Neuronal stem cell (in vitro differentiated cells): ENCODE measurements at regions not wholly inside any gene's neighbourhood (a gene's known extent, or its start where the extent isn't known, plus 50 kb on each side); places are given as distances from the start of the nearest gene placed in this dataset.

Source experiments
- DNase-seq: peaks from one replicate; pipeline ENCODE4 v3.0.0-alpha.2; 2013; ENCODE audit warnings: low spot score
- H2AFZ ChIP-seq: one replicate; pipeline ENCODE4 v1.6.1; 2013; ENCODE audit warnings: mild to moderate bottlenecking, low read length, inconsistent platforms
- H2AK5ac ChIP-seq: 2 replicates; pipeline ENCODE4 v1.6.1; 2013; ENCODE audit warnings: low read depth, mild to moderate bottlenecking, inconsistent platforms, low read length, moderate library complexity, mixed read lengths
- H2BK120ac ChIP-seq: 2 replicates; pipeline ENCODE4 v1.6.1; 2013; ENCODE audit warnings: low read depth, mild to moderate bottlenecking, inconsistent platforms, low read length, moderate library complexity, mixed read lengths
- H2BK12ac ChIP-seq: one replicate; pipeline ENCODE4 v1.6.1; 2013; ENCODE audit warnings: low read length, inconsistent platforms
- H2BK15ac ChIP-seq: 2 replicates; pipeline ENCODE4 v1.6.1; 2013; ENCODE audit warnings: mild to moderate bottlenecking, low read length, inconsistent platforms, mixed read lengths
- H2BK5ac ChIP-seq: one replicate; pipeline ENCODE4 v1.6.1; 2013; ENCODE audit warnings: inconsistent platforms, mild to moderate bottlenecking, low read length, moderate library complexity
- H3K14ac ChIP-seq: one replicate; pipeline ENCODE4 v1.6.1; 2013; ENCODE audit warnings: low read length, inconsistent platforms
- H3K18ac ChIP-seq: 2 replicates; pipeline ENCODE4 v1.6.1; 2013; ENCODE audit warnings: low read length, inconsistent platforms
- H3K23ac ChIP-seq: 2 replicates; pipeline ENCODE4 v1.6.1; 2013; ENCODE audit warnings: low read depth, mild to moderate bottlenecking, mixed read lengths, low read length, inconsistent platforms; ENCODE audit not compliant: poor library complexity
- H3K27ac ChIP-seq: replicated peaks from 3 replicates; pipeline ENCODE4 v1.5.1; 2013; ENCODE audit warnings: low read length, inconsistent platforms
- H3K27me3 ChIP-seq, 3 experiments: 2 replicates each; pipeline ENCODE4 v1.6.1; 2013; ENCODE audit warnings: low read length in 3 of 3, mild to moderate bottlenecking in 2 of 3, inconsistent platforms in 1 of 3, low read depth in 1 of 3, mixed read lengths in 1 of 3, moderate library complexity in 1 of 3; ENCODE audit not compliant: control insufficient read depth in 3 of 3, insufficient read depth in 3 of 3
- H3K36me3 ChIP-seq, 2 donors: replicated peaks in 1 of 2; 2 replicates each; pipeline ENCODE4 v1.6.1; 2013; ENCODE audit warnings: low read length in 2 of 2; ENCODE audit not compliant: control insufficient read depth in 2 of 2, insufficient read depth in 2 of 2
- H3K4ac ChIP-seq: 2 replicates; pipeline ENCODE4 v1.6.1; 2013; ENCODE audit warnings: inconsistent platforms, mild to moderate bottlenecking, low read length, moderate library complexity
- H3K4me1 ChIP-seq, 2 donors: 1 replicate in 1 of 2; 2 replicates in 1 of 2; pipeline ENCODE4 v1.6.1; 2013; ENCODE audit warnings: low read length in 2 of 2, low read depth in 1 of 2; ENCODE audit not compliant: control insufficient read depth in 2 of 2, insufficient read depth in 1 of 2
- H3K4me2 ChIP-seq: one replicate; pipeline ENCODE4 v1.6.1; 2013; ENCODE audit warnings: mild to moderate bottlenecking, low read length, inconsistent platforms; ENCODE audit not compliant: insufficient read depth, poor library complexity, severe bottlenecking
- H3K4me3 ChIP-seq, 2 donors: 2 replicates each; pipeline ENCODE4 v1.5.1; 2013; ENCODE audit warnings: low read length in 2 of 2, mild to moderate bottlenecking in 2 of 2, inconsistent platforms in 1 of 2, moderate library complexity in 1 of 2
- H3K79me1 ChIP-seq: one replicate; pipeline ENCODE4 v1.6.1; 2013; ENCODE audit warnings: low read depth, mild to moderate bottlenecking, inconsistent platforms, low read length, moderate library complexity
- H3K9ac ChIP-seq: one replicate; pipeline ENCODE4 v1.6.1; 2013; ENCODE audit warnings: mild to moderate bottlenecking, low read depth, low read length, inconsistent platforms; ENCODE audit not compliant: poor library complexity
- H3K9me3 ChIP-seq, 2 donors: replicated peaks in 1 of 2; 2 replicates each; pipeline versions ENCODE3 to v1.6.1; 2013; ENCODE audit warnings: low read length in 2 of 2, mild to moderate bottlenecking in 2 of 2, inconsistent platforms in 1 of 2, low read depth in 1 of 2, mixed read lengths in 1 of 2, moderate library complexity in 1 of 2; ENCODE audit not compliant: control insufficient read depth in 2 of 2, insufficient read depth in 1 of 2
- H4K8ac ChIP-seq: one replicate; pipeline ENCODE4 v1.6.1; 2013; ENCODE audit warnings: low read depth, mild to moderate bottlenecking, inconsistent platforms, low read length, moderate library complexity
- H4K91ac ChIP-seq: one replicate; pipeline ENCODE4 v1.6.1; 2013; ENCODE audit warnings: low read length, low read depth, mild to moderate bottlenecking, inconsistent platforms; ENCODE audit not compliant: poor library complexity
- WGBS, 2 donors: extraction: QIAGEN DNeasy Blood & Tissue Kit; methylation state at CpG; one replicate each; pipeline ENCODE4 v1.1.7; 2013; ENCODE audit warnings: missing lambda C conversion rate in 2 of 2, mixed read lengths in 1 of 2; ENCODE audit not compliant: insufficient read length in 2 of 2, insufficient replicate concordance in 1 of 2; ENCODE audit errors: extremely low coverage in 2 of 2; 5-methylcytosine and 5-hydroxymethylcytosine counted together

DNA sequence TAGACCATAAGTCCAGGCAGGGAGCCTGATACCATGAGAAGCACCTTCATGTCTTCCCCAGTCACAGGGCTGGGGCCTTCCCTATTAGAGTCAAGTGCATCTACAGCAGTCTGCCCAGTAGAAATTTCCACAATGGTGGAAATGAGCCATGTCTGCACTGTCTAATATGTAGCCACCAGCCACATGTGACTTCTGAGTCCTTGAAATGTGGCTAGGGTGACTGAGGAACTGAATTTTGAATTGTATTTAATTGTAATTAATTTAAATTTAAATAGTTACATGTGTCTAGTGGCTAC lies 300.2 kb downstream of the CLIC5 start:
- Histone ChIP-seq H2BK12ac (no peak overlapping the region), H2BK15ac (no peak overlapping the region), H3K27ac (no peak overlapping the region), H4K91ac (no peak overlapping the region), H3K27me3 (no peaks in the 10 kb centered on the region), H3K4me1 (peaks cover 2 to 6% of the 10 kb centered on the region in 2 donors), H2AK5ac (no peak overlapping the region), H3K9me3 (no peaks in the 10 kb centered on the region), H2BK120ac (no peak overlapping the region), H3K9ac (no peak overlapping the region), H2BK5ac (no peak overlapping the region), H4K8ac (no peak overlapping the region), H3K4me2 (no peak overlapping the region), H2AFZ (no peak overlapping the region), H3K4me3 (no peak overlapping the region), H3K23ac (no peak overlapping the region), H3K14ac (no peak overlapping the region), H3K79me1 (no peaks in the 10 kb centered on the region), H3K18ac (no peak overlapping the region), H3K36me3 (no peaks in the 10 kb centered on the region), H3K4ac (no peak overlapping the region)
- DNase-seq, result no peak

DNA sequence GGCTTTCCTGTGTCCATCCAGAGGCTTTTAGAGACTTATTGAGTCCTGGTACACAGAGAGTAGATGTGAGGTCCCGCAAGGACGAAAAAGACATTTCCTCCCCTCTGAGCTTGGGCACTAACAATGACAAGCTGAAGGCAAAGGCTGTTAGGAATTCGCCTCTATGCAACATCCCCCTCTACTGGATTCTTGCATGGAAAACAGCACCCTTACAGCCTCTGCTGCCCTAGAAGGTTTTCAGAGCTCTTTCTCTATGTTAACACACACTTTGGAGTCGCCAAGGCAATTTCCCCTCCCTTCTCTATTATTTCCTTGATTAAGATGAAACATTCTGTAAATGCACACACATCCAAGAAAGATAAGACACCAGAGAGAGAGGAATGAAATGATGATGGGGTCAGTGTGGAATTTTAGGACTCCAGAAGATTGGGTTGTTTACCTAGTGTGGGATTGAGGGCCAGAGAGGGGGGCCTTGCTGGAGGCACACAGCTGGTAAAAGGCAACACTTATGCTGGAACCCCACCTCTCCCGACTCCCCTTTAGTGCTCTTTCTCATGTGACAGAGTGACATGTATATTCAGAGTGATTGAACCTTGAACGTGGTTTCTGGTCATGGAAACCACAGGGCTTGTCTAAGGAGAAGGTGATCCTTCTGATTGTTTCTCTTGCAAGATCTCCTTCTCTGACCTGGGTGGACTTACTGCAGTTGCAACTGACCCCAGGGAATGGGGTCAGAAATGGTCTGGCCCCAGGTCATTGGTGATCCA lies 300.7 kb downstream of the CLIC5 start:
- Histone ChIP-seq H2BK12ac (no peak overlapping the region), H3K9me3 (no peaks in the 10 kb centered on the region), H3K79me1 (no peaks in the 10 kb centered on the region), H3K4me3 (no peak overlapping the region), H3K9ac (no peak overlapping the region), H3K27ac (no peak overlapping the region), H3K23ac (no peak overlapping the region), H2AK5ac (no peak overlapping the region), H2BK15ac (no peak overlapping the region), H2BK5ac (no peak overlapping the region), H3K18ac (no peak overlapping the region), H3K27me3 (no peaks in the 10 kb centered on the region), H2BK120ac (no peak overlapping the region), H3K4me2 (no peak overlapping the region), H3K4me1 (peaks cover 2 to 6% of the 10 kb centered on the region in 2 donors), H3K4ac (no peak overlapping the region), H2AFZ (peak overlapping the region; percentile 87), H4K91ac (no peak overlapping the region), H4K8ac (no peak overlapping the region), H3K36me3 (no peaks in the 10 kb centered on the region), H3K14ac (no peak overlapping the region)
- peak; percentile 74 for DNase-seq
- no CpG with 5 or more reads among the region's 6 CpGs for WGBS, 2 donors

DNA sequence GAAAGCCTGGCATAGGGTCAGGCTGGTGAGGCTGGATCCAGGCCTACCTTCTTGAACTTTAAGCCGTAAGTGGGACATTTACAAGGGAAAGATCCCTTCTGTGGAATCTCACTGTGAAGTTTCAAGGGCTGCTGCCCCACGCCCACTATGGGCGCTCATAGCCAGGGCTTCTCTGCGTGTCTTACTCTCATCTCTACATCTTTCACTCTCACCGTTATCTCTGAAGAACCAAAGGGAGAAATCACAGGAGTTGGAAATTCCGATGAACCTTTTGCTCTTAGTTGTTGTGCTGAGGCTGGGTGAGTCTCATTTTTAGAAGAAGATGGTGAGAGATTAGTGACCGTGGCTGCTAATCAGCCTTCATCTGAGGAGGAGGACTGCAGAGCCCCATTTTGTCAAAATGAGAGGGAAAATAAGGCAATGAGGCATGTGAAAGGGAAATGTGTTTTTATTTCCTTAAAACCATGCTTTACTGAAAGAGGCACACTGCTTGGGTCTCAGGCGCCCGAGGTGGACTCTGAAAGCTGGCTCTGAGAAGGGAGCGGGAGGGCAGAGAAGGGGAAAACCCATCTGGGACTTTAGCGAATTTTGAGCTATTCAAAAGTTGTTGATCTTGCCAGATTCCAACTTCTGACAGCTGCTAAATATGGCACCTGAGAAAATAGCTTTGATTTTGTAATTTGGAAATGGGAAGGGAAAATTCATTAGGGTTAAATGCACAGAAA lies 301.5 kb downstream of the CLIC5 start:
- Histone ChIP-seq H3K23ac (no peak overlapping the region), H4K8ac (no peak overlapping the region), H3K36me3 (no peaks in the 10 kb centered on the region), H3K27ac (no peak overlapping the region), H3K4ac (no peak overlapping the region), H2BK15ac (peak overlapping the region; percentile 4), H3K4me1 (peaks cover 2 to 6% of the 10 kb centered on the region in 2 donors), H3K9me3 (no peaks in the 10 kb centered on the region), H2AK5ac (no peak overlapping the region), H4K91ac (no peak overlapping the region), H3K14ac (peak overlapping the region; percentile 78), H2BK5ac (no peak overlapping the region), H3K79me1 (no peaks in the 10 kb centered on the region), H2BK120ac (no peak overlapping the region), H3K4me3 (no peak overlapping the region), H3K9ac (no peak overlapping the region), H3K4me2 (no peak overlapping the region), H3K18ac (peak overlapping the region; percentile 78), H3K27me3 (no peaks in the 10 kb centered on the region), H2BK12ac (no peak overlapping the region), H2AFZ (peak overlapping the region; percentile 87)
- no CpG with 5 or more reads among the region's 11 CpGs for WGBS, 2 donors
- DNase-seq, result no peak
